HCT116 (cell line): ENCODE measurements at regions not wholly inside any gene's neighbourhood (a gene's known extent, or its start where the extent isn't known, plus 50 kb on each side); places are given as distances from the start of the nearest gene placed in this dataset.

Experiments
- ATAC-seq: fragments of 200-7000 bp; cut with Tn5 transposase; 2 replicates; pipeline ENCODE4 v1.9.1; 2020; ENCODE audit warnings: mild to moderate bottlenecking, moderate library complexity
- BruUV-seq: library from RNA; stranded (reverse); fragments of 400-500 nt; replicated peaks from 2 replicates; lab custom pipeline; 2021; lab: Mats Ljungman, UMichigan
- CTCF ChIA-PET: fragments of 300-600 bp; sonication (Branson Sonifier 250); formaldehyde crosslinking; loops from one replicate; lab custom pipeline; 2021; ENCODE audit warnings: antibody characterized with exemption; lab: Charles Lee
- POLR2A ChIA-PET: fragments of 300-600, 350-600 bp; sonication (Branson Sonifier 250); formaldehyde crosslinking; loops from one replicate; lab custom pipeline; 2021; ENCODE audit warnings: antibody characterized with exemption; lab: Charles Lee
- RAD21 ChIA-PET, 2 experiments: fragments of 300-600 bp; sonication (Branson Sonifier 250); formaldehyde crosslinking; loops; one replicate each; lab custom pipeline; 2023; ENCODE audit warnings: low total read pairs in 2 of 2; ENCODE audit not compliant: uncharacterized antibody in 2 of 2, unreplicated experiment in 2 of 2, low non-redundant PET in 1 of 2; lab: Charles Lee
- DNase-seq: peaks from one replicate; pipeline ENCODE4 v3.0.0-alpha.2; 2010; ENCODE audit warnings: low read depth, low spot score
- H2AFZ ChIP-seq: fragments of 200-600 bp; shearing (Covaris generic), sonication (generic); 2 replicates; pipeline ENCODE4 v1.6.1; 2017; ENCODE audit warnings: low read depth, mixed run types, mixed read lengths, antibody characterized with exemption, low read length; ENCODE audit not compliant: poor library complexity, severe bottlenecking
- H3K27ac ChIP-seq: 2 replicates; pipeline ENCODE4 v1.5.1; 2012; ENCODE audit warnings: low read depth, low read length
- H3K27me3 ChIP-seq: fragments of 200-600 bp; sonication (generic); 2 replicates; pipeline ENCODE4 v1.6.1; 2016; ENCODE audit warnings: mixed run types, low read length, mixed read lengths; ENCODE audit not compliant: insufficient read depth
- H3K36me3 ChIP-seq, 2 experiments: fragments of 200-500 bp in 1 of 2; fragments of 200-600 bp in 1 of 2; sonication (Bioruptor generic) in 1 of 2; sonication (generic) in 1 of 2; 2 replicates each; pipeline versions ENCODE4 v1.5.1 to v1.6.1; 2014 to 2016; ENCODE audit warnings: low read length in 2 of 2, inconsistent platforms in 1 of 2, mixed read lengths in 1 of 2, mixed run types in 1 of 2; ENCODE audit not compliant: insufficient read depth in 2 of 2, control insufficient read depth in 1 of 2
- H3K4me1 ChIP-seq, 2 experiments: fragments of 200-600 bp in 1 of 2; sonication (generic) in 1 of 2; 2 replicates each; pipeline versions ENCODE4 v1.5.1 to v1.6.1; 2012 to 2017; ENCODE audit warnings: low read length in 2 of 2, inconsistent platforms in 1 of 2, mild to moderate bottlenecking in 1 of 2, mixed read lengths in 1 of 2, mixed run types in 1 of 2, moderate library complexity in 1 of 2; ENCODE audit not compliant: insufficient read depth in 2 of 2, control insufficient read depth in 1 of 2
- H3K4me2 ChIP-seq: fragments of 200-600 bp; sonication (generic); 2 replicates; pipeline ENCODE4 v1.6.1; 2017; ENCODE audit warnings: mixed run types, low read length, mixed read lengths
- H3K4me3 ChIP-seq, 2 experiments: fragments of 200-600 bp in 1 of 2; sonication (generic) in 1 of 2; replicated peaks in 1 of 2; 2 replicates each; pipeline ENCODE4 v1.5.1; 2011 to 2016; ENCODE audit warnings: low read length in 2 of 2, control low read depth in 1 of 2, low read depth in 1 of 2, mild to moderate bottlenecking in 1 of 2, mixed read lengths in 1 of 2, mixed run types in 1 of 2
- H3K79me2 ChIP-seq: fragments of 200-600 bp; sonication (generic); 2 replicates; pipeline ENCODE4 v1.6.1; 2017; ENCODE audit warnings: mild to moderate bottlenecking, mixed run types, low read length, moderate library complexity, mixed read lengths; ENCODE audit not compliant: insufficient read depth
- H3K9ac ChIP-seq: fragments of 200-600 bp; sonication (generic); 2 replicates; pipeline ENCODE4 v1.6.1; 2016; ENCODE audit warnings: low read length, mixed read lengths
- H3K9me2 ChIP-seq: fragments of 200-600 bp; sonication (generic), shearing (Covaris generic); 2 replicates; pipeline ENCODE4 v1.6.1; 2017; ENCODE audit warnings: mixed run types, mild to moderate bottlenecking, moderate library complexity; ENCODE audit not compliant: insufficient read depth
- H3K9me3 ChIP-seq, 2 experiments: fragments of 200-500 bp in 1 of 2; fragments of 200-600 bp in 1 of 2; sonication (Bioruptor generic) in 1 of 2; sonication (generic) in 1 of 2; 2 replicates each; pipeline ENCODE4 v1.6.1; 2014 to 2017; ENCODE audit warnings: low read length in 2 of 2, mixed read lengths in 2 of 2, inconsistent platforms in 1 of 2, low read depth in 1 of 2, mild to moderate bottlenecking in 1 of 2, mixed run types in 1 of 2, moderate library complexity in 1 of 2; ENCODE audit not compliant: control insufficient read depth in 1 of 2, insufficient read depth in 1 of 2
- H4K20me1 ChIP-seq: fragments of 200-600 bp; sonication (generic), shearing (Covaris generic); 2 replicates; pipeline ENCODE4 v1.6.1; 2017; ENCODE audit warnings: mixed run types, mild to moderate bottlenecking, moderate library complexity; ENCODE audit not compliant: insufficient read depth
- ELF1 ChIP-seq: IDR thresholded peaks from 2 replicates; pipeline ENCODE4 v1.6.1; 2012; ENCODE audit warnings: low read depth, borderline replicate concordance
- EZH2 ChIP-seq: fragments of 200-600 bp; sonication (generic); IDR thresholded peaks from 2 replicates; pipeline ENCODE4 v1.6.1; 2017; ENCODE audit warnings: antibody characterized with exemption, mixed run types
- EZH2phosphoT487 ChIP-seq: fragments of 200-600 bp; IDR thresholded peaks from 2 replicates; pipeline ENCODE4 v1.6.1; 2018; ENCODE audit warnings: antibody characterized with exemption, borderline replicate concordance
- POLR2AphosphoS5 ChIP-seq: IDR thresholded peaks from 2 replicates; pipeline ENCODE4 v1.6.1; 2011; ENCODE audit warnings: mild to moderate bottlenecking, low read depth, low read length, moderate library complexity
- REST ChIP-seq: IDR thresholded peaks from 2 replicates; pipeline ENCODE4 v1.6.1; 2012; ENCODE audit warnings: low read depth
- SIN3A ChIP-seq: IDR thresholded peaks from 2 replicates; pipeline ENCODE4 v1.6.1; 2012; ENCODE audit warnings: low read depth
- intact Hi-C: fragments of 100-400 bp; cut with micrococcal nuclease; formaldehyde crosslinking; loops from 2 replicates; pipeline ENCODE4 v1.10.0; 2022

- CTCF ChIA-PET: no interaction called here
- intact Hi-C loops: no loop called here
- POLR2A ChIA-PET: no interaction called here
- Histone ChIP-seq H3K79me2 (no peaks in the 10 kb centered on the region), H3K4me2 (no peak overlapping the region), H3K9ac (no peak overlapping the region), H3K27ac (no peak overlapping the region), H3K4me3 (no peak overlapping the region), H3K36me3 (no peaks in the 10 kb centered on the region), H3K9me2 (no peaks in the 10 kb centered on the region; the same call in 1 of the 2 replicates), H4K20me1 (no peaks in the 10 kb centered on the region), H3K4me1 (no peaks in the 10 kb centered on the region), H3K27me3 (no peaks in the 10 kb centered on the region), H2AFZ (no peak overlapping the region), H3K9me3 (no peaks in the 10 kb centered on the region; a peak in 1 of 4 replicates)
- DNase-seq: no peak
- RAD21 ChIA-PET: no interaction called here
- TF ChIP-seq REST (no peak), EZH2phosphoT487 (no peak)
- BruUV-seq: no TSS peak
- ATAC-seq: no peak
Observed at GRCh38 chr6:110557199-110557598, 80.8 kb upstream of the SLC22A16 start.

- no peaks in the 10 kb centered on the region for H3K36me3 ChIP-seq
- no peaks in the 10 kb centered on the region; a peak in 1 of 4 replicates for H3K9me3 ChIP-seq
- no peaks in the 10 kb centered on the region for H3K79me2 ChIP-seq
- H4K20me1 ChIP-seq: no peaks in the 10 kb centered on the region
- H3K4me1 ChIP-seq: no peaks in the 10 kb centered on the region
- ChIA-PET POLR2A (no interaction called here), RAD21 (no interaction called here), CTCF (no interaction called here)
- DNase-seq (no peak), ATAC-seq (no peak)
- no peak overlapping the region for H3K4me2 ChIP-seq
- intact Hi-C loops: no loop called here
- no peaks in the 10 kb centered on the region; the same call in 1 of the 2 replicates for H3K9me2 ChIP-seq
- no peaks in the 10 kb centered on the region for H3K27me3 ChIP-seq
- H3K4me3 ChIP-seq: no peak overlapping the region
- H3K9ac ChIP-seq: no peak overlapping the region
- H2AFZ ChIP-seq: no peak overlapping the region
- no TSS peak for BruUV-seq
- H3K27ac ChIP-seq: no peak overlapping the region
- TF ChIP-seq POLR2AphosphoS5: no peak
- no peak for TF ChIP-seq EZH2phosphoT487
- TF ChIP-seq SIN3A: no peak
- TF ChIP-seq EZH2: no peak
- no peak for TF ChIP-seq ELF1
Observed at GRCh38 chr6:110556317-110557110, 80.1 kb upstream of the SLC22A16 start.
